GM12891 (cell line): ENCODE measurements at regions not wholly inside any gene's neighbourhood (a gene's known extent, or its start where the extent isn't known, plus 50 kb on each side); places are given as distances from the start of the nearest gene placed in this dataset.

ENCODE experiments used
- POLR2A ChIP-seq: IDR thresholded peaks from 2 replicates; pipeline ENCODE4 v1.6.1; 2011; ENCODE audit warnings: low read depth, low read length, control low read depth
- POLR2AphosphoS5 ChIP-seq: IDR thresholded peaks from 2 replicates; pipeline ENCODE4 v1.6.1; 2011; ENCODE audit warnings: low read depth, low read length, control low read depth

GRCh38 chr2:84169871-84170270, 289.2 kb downstream of the SUCLG1 start:
- TF ChIP-seq POLR2A: no peak
- TF ChIP-seq POLR2AphosphoS5: no peak
